ENCODE measurements at regions not wholly inside any gene's neighbourhood (a gene's known extent, or its start where the extent isn't known, plus 50 kb on each side); places are given as distances from the start of the nearest gene placed in this dataset.

GRCh38 chr16:73150786-73151185, 102.9 kb upstream of the ZFHX3 start:
- no peak overlapping the region for H4K8ac ChIP-seq (ENCODE audit: low read depth in 2 of 2, low read length in 2 of 2)
- H3K27me3 ChIP-seq (ENCODE audit: control insufficient read depth, insufficient read depth, low read length) = no peaks in the 10 kb centered on the region
- no peak overlapping the region for H3K56ac ChIP-seq (ENCODE audit: extremely low read depth, insufficient read depth, low read length)
- no peak overlapping the region for H4K5ac ChIP-seq (ENCODE audit: low read depth, low read length)
- H2BK120ac ChIP-seq (ENCODE audit: low read depth, low read length) = no peak overlapping the region
- H3K4me2 ChIP-seq (ENCODE audit: low read depth, low read length) = no peak overlapping the region
- H2AFZ ChIP-seq (replicated peaks; ENCODE audit: low read length, poor library complexity) = no peak overlapping the region
- no peak overlapping the region for H4K91ac ChIP-seq (ENCODE audit: insufficient read depth, low read depth, low read length)
- no peak for DNase-seq
- no peak overlapping the region for H3K14ac ChIP-seq (replicated peaks; ENCODE audit: low read depth, low read length)
- no peak overlapping the region for H3K27ac ChIP-seq (ENCODE audit: insufficient read depth, low read length)
- TF ChIP-seq NFE2L2 (IDR thresholded peaks at IDR 0.05; ENCODE audit: low read depth, low read length) (no peak), BHLHE40 (IDR thresholded peaks at IDR 0.05; ENCODE audit: low read depth, low read length) (no peak), POLR2A (IDR thresholded peaks at IDR 0.05; ENCODE audit: low read depth, low read length) (no peak), ELK1 (IDR thresholded peaks at IDR 0.05; ENCODE audit: borderline replicate concordance, low read depth, low read length) (no peak), CHD1 (IDR thresholded peaks at IDR 0.05; ENCODE audit: low read depth, low read length) (no peak), CTCF (conservative IDR thresholded peaks at IDR 0.05; ENCODE audit: low read depth, low read length) (no peak), RAD21 (IDR thresholded peaks at IDR 0.05; ENCODE audit: low read length) (no peak), MAFK (IDR thresholded peaks at IDR 0.05; ENCODE audit: low read depth, low read length) (no peak), CEBPB (IDR thresholded peaks at IDR 0.05; ENCODE audit: low read depth, low read length) (no peak), SMC3 (IDR thresholded peaks at IDR 0.05; ENCODE audit: low read depth, low read length) (no peak), FOS (IDR thresholded peaks at IDR 0.05; ENCODE audit: low read depth, low read length) (no peak)
- in situ Hi-C loops (cut with MboI; ENCODE audit: low sequenced_read_pairs) (no loop called here), dilution Hi-C loops (cut with HindIII; ENCODE audit: low sequenced_read_pairs, unreplicated experiment) (no loop called here), intact Hi-C loops (cut with micrococcal nuclease) (no loop called here)
- ChIA-PET POLR2A (ENCODE audit: unreplicated experiment) (no interaction called here), CTCF (no interaction called here)
- BruUV-seq (replicated peaks) = no TSS peak
- H2AK9ac ChIP-seq (replicated peaks; ENCODE audit: low read depth, low read length, poor library complexity) = no peak overlapping the region
- H3K23ac ChIP-seq (ENCODE audit: low read depth, low read length) = no peak overlapping the region
- no peaks in the 10 kb centered on the region for H3K79me1 ChIP-seq (ENCODE audit: low read depth in 1 of 2, low read length in 2 of 2)
- no peaks in the 10 kb centered on the region for H3K9me3 ChIP-seq (ENCODE audit: control insufficient read depth, insufficient read depth, low read length)
- no peak overlapping the region for H3K4me3 ChIP-seq (ENCODE audit: insufficient read depth, low read depth, low read length)
- no peak for ATAC-seq (ENCODE audit: low read depth)
- H3K9me1 ChIP-seq (ENCODE audit: insufficient read depth, low read length) = no peaks in the 10 kb centered on the region
- no CpG with 5 or more reads among the region's 4 CpGs for WGBS, 2 experiments (ENCODE audit: extremely low coverage in 2 of 2, insufficient read length in 1 of 2)
- no peak overlapping the region for H3K18ac ChIP-seq (ENCODE audit: low read depth, low read length)
- H3K36me3 ChIP-seq (ENCODE audit: control insufficient read depth, insufficient read depth, low read length) = no peaks in the 10 kb centered on the region
- H3K4me1 ChIP-seq (ENCODE audit: control insufficient read depth, insufficient read depth, low read length) = peaks cover 3% of the 10 kb centered on the region; the same call in 1 of the 2 replicates
- no peak overlapping the region for H2AK5ac ChIP-seq (ENCODE audit: low read depth, low read length)
- no peak overlapping the region for H3K4ac ChIP-seq (ENCODE audit: low read depth, low read length)
- H2BK15ac ChIP-seq (ENCODE audit: low read depth, low read length) = no peak overlapping the region
- no peak overlapping the region for H2BK5ac ChIP-seq (ENCODE audit: low read depth, low read length, poor library complexity, severe bottlenecking)
- H4K20me1 ChIP-seq (ENCODE audit: insufficient read depth, low read length) = no peaks in the 10 kb centered on the region
- no peak overlapping the region for H2BK20ac ChIP-seq (ENCODE audit: low read depth, low read length)
- H3K9ac ChIP-seq (ENCODE audit: low read depth, low read length) = no peak overlapping the region
